22Rv1 (cell line): ENCODE measurements at regions not wholly inside any gene's neighbourhood (a gene's known extent, or its start where the extent isn't known, plus 50 kb on each side); places are given as distances from the start of the nearest gene placed in this dataset.

Experiments
- ZFX ChIP-seq: fragments of 450-650 bp; IDR thresholded peaks from 2 replicates; pipeline ENCODE4 v1.6.1; 2017; ENCODE audit warnings: antibody characterized with exemption, borderline replicate concordance
- TF ChIP-seq, protein P1 (sequence below): fragments of 450-650 bp; IDR thresholded peaks from 2 replicates; pipeline ENCODE4 v1.5.1; 2017; ENCODE audit warnings: mild to moderate bottlenecking

DNA sequence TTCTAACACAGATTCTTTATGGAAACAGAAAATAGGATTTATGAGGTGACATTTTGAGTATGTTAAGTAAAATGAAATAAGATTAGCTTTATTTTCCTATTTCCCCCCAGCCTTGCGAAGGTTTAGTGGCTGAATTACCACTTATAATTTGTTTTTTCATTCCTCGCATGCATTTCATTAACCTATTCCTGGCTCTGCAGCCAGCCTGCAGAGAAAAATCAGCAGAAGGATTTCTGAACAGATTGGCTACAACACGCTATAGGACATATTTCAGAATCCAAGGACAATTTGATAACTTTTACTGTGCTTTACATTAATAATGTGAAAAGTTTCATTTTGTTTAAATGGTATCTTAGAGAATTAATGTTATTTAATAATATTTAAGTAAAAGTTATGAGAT is 162.4 kb upstream of the MMS22L start:
- TF ChIP-seq, protein P1, sequence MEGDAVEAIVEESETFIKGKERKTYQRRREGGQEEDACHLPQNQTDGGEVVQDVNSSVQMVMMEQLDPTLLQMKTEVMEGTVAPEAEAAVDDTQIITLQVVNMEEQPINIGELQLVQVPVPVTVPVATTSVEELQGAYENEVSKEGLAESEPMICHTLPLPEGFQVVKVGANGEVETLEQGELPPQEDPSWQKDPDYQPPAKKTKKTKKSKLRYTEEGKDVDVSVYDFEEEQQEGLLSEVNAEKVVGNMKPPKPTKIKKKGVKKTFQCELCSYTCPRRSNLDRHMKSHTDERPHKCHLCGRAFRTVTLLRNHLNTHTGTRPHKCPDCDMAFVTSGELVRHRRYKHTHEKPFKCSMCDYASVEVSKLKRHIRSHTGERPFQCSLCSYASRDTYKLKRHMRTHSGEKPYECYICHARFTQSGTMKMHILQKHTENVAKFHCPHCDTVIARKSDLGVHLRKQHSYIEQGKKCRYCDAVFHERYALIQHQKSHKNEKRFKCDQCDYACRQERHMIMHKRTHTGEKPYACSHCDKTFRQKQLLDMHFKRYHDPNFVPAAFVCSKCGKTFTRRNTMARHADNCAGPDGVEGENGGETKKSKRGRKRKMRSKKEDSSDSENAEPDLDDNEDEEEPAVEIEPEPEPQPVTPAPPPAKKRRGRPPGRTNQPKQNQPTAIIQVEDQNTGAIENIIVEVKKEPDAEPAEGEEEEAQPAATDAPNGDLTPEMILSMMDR, result no peak
- TF ChIP-seq ZFX, result no peak
